ENCODE measurements at regions not wholly inside any gene's neighbourhood (a gene's known extent, or its start where the extent isn't known, plus 50 kb on each side); places are given as distances from the start of the nearest gene placed in this dataset.
A peak's percentile ranks its signal among the peaks of the same experiment; 100 is the strongest.
"Not testable (repeated sequence)": the region's sequence is repeated elsewhere in the genome, so short reads cannot be mapped to it uniquely, and the experiment has no call there.

DNA sequence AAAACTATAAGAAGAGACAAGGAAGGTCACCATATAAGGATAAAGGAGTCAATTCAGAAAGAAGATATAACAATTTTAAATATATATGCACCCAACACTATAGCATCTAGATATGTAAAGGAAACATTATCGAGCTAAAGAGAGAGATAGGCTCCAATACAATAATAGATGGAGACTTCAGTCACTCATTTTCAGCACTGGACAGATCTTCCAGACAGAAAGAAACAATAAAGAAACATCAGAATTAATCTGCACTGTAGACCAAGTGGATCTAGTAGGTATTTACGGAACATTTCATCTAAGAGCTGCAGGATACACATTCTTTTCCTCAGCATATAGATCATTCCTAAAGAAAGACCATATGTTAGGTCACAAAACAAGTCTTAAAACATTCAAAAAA lies 463.5 kb downstream of the KCTD16 start:
- no peak overlapping the region for H3K4me3 ChIP-seq (ENCODE audit: low read depth, low read length)
- H3K4me1 ChIP-seq: no peaks in the 10 kb centered on the region
- H2AFZ ChIP-seq: no peak overlapping the region
- no peaks in the 10 kb centered on the region for H3K79me2 ChIP-seq
- no peak overlapping the region for H3K4me2 ChIP-seq (ENCODE audit: low read length)
- H3K27ac ChIP-seq: no peak overlapping the region
- no peaks in the 10 kb centered on the region for H3K36me3 ChIP-seq (ENCODE audit: control insufficient read depth, insufficient read depth, low read length)
- TF ChIP-seq, protein P1, sequence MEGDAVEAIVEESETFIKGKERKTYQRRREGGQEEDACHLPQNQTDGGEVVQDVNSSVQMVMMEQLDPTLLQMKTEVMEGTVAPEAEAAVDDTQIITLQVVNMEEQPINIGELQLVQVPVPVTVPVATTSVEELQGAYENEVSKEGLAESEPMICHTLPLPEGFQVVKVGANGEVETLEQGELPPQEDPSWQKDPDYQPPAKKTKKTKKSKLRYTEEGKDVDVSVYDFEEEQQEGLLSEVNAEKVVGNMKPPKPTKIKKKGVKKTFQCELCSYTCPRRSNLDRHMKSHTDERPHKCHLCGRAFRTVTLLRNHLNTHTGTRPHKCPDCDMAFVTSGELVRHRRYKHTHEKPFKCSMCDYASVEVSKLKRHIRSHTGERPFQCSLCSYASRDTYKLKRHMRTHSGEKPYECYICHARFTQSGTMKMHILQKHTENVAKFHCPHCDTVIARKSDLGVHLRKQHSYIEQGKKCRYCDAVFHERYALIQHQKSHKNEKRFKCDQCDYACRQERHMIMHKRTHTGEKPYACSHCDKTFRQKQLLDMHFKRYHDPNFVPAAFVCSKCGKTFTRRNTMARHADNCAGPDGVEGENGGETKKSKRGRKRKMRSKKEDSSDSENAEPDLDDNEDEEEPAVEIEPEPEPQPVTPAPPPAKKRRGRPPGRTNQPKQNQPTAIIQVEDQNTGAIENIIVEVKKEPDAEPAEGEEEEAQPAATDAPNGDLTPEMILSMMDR (IDR thresholded peaks at IDR 0.05): no peak
- H3K9ac ChIP-seq: no peak overlapping the region
- H3K27me3 ChIP-seq (ENCODE audit: control insufficient read depth, insufficient read depth, low read length): no peaks in the 10 kb centered on the region
- H3K9me3 ChIP-seq (ENCODE audit: control insufficient read depth, low read length): no peaks in the 10 kb centered on the region

DNA sequence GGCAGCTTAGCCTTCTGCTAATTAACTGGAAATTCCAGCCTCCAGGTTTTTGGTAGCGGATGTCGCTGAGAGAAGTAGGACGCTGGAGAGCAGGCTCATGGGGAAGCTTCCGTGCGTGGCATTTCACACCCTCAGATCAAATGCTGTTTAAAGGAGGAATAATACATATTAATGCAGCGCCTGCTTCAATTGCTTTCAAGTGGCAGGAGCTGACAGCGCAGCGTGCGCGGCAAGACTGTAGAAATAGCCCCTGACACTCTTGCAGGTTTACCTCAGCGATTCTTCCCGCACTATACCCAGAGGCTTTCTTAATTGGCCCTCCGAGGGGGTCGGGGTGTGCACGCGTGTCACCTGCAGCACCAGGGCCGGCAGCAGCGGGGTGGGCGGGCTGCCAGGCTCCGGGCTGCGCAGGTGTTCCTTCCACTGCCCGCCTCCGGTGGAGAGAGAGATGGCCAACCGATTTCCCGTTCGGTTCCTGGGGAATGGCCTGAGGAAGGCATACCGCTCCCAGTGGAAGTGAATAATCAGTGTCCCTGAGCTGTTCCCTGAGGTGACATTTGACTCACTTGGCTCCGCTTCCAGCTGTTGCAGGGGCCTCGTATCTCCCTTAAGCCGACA lies 427.9 kb downstream of the KCTD16 start:
- H3K4me3 ChIP-seq (ENCODE audit: low read depth, low read length): peak overlapping the region; percentile 37
- H3K79me2 ChIP-seq: no peaks in the 10 kb centered on the region
- H3K9me3 ChIP-seq (ENCODE audit: control insufficient read depth, low read length): no peaks in the 10 kb centered on the region
- TF ChIP-seq, protein P1 (IDR thresholded peaks at IDR 0.05): no peak
- H3K9ac ChIP-seq: no peak overlapping the region
- H3K4me2 ChIP-seq (ENCODE audit: low read length): peak overlapping the region; percentile 89
- H3K27ac ChIP-seq: no peak overlapping the region
- peak overlapping the region; percentile 43 for H2AFZ ChIP-seq
- no peaks in the 10 kb centered on the region for H3K4me1 ChIP-seq
- no peaks in the 10 kb centered on the region for H3K36me3 ChIP-seq (ENCODE audit: control insufficient read depth, insufficient read depth, low read length)
- no peaks in the 10 kb centered on the region for H3K27me3 ChIP-seq (ENCODE audit: control insufficient read depth, insufficient read depth, low read length)

DNA sequence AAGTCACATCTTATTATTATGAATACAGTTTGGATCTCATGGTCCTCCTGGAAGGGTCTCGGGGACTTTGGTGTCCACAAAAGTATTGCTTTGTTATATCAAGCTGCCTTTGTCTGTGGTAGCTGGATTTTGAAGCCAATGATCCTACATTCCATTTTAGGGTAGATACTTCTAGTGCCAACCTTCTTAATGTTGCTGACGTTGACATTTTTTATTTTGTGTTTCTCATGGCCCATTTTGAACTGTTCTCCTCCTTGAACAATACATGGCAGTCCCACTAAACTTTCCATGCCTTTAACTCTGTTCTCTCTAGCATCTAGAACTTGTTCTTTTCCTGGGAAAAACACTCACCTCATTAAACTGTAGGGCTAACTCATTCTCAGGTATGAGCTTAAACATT lies 425.8 kb downstream of the KCTD16 start:
- Histone ChIP-seq H2AFZ (no peak overlapping the region), H3K27me3 (ENCODE audit: control insufficient read depth, insufficient read depth, low read length) (no peaks in the 10 kb centered on the region), H3K9me3 (ENCODE audit: control insufficient read depth, low read length) (no peaks in the 10 kb centered on the region), H3K4me1 (no peaks in the 10 kb centered on the region), H3K79me2 (no peaks in the 10 kb centered on the region), H3K36me3 (ENCODE audit: control insufficient read depth, insufficient read depth, low read length) (no peaks in the 10 kb centered on the region), H3K27ac (no peak overlapping the region), H3K4me2 (ENCODE audit: low read length) (no peak overlapping the region), H3K4me3 (ENCODE audit: low read depth, low read length) (no peak overlapping the region), H3K9ac (no peak overlapping the region)
- TF ChIP-seq, protein P1 (IDR thresholded peaks at IDR 0.05): no peak

DNA sequence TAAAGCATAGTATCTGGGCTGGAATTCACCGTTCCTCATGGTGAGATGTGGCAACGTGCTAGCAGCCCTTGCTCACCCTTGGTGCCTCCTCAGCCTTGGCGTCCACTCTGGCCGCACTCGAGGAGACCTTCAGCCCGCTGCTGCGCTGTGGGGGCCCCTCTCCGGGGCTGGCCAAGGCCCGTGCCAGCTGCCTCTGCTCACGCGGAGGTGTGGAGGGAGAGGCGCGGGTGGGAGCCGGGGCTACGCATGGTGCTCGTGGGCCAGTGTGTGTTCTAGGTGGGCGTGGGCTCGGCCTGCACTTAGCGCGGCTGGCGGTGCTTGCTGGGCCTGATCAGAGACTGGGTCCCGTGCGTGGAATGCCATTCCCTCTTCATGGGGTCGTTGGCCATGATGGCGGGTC lies 424.2 kb downstream of the KCTD16 start:
- Histone ChIP-seq H3K4me3 (ENCODE audit: low read depth, low read length) (no peak overlapping the region), H3K27ac (no peak overlapping the region), H3K4me2 (ENCODE audit: low read length) (no peak overlapping the region), H3K27me3 (ENCODE audit: control insufficient read depth, insufficient read depth, low read length) (no peaks in the 10 kb centered on the region), H3K36me3 (ENCODE audit: control insufficient read depth, insufficient read depth, low read length) (no peaks in the 10 kb centered on the region), H3K79me2 (no peaks in the 10 kb centered on the region), H3K4me1 (no peaks in the 10 kb centered on the region), H3K9ac (no peak overlapping the region), H2AFZ (no peak overlapping the region), H3K9me3 (ENCODE audit: control insufficient read depth, low read length) (no peaks in the 10 kb centered on the region)
- TF ChIP-seq, protein P1 (IDR thresholded peaks at IDR 0.05): no peak

DNA sequence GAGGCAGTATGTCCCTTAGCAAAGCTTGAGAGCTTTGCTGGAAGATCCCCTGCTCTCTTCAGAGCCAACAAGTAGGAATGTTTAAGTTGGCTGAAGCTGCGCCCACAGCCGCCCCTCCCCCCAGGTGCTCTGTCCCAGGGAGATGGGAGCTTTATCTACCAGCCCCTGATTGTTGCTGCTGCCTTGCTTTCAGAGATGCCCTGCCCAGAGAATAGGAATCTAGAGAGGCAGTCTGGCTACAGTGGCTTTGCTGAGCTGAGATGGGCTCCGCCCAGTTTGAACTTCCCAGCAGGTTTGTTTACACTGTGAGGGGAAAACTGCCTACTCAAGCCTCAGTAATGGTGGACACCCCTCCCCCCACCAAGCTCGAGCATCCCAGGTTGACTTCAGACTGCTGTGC lies 423.6 kb downstream of the KCTD16 start:
- not testable (repeated sequence) for H3K4me2 ChIP-seq (ENCODE audit: low read length); H2AFZ ChIP-seq; H3K27ac ChIP-seq; H3K9ac ChIP-seq; H3K36me3 ChIP-seq (ENCODE audit: control insufficient read depth, insufficient read depth, low read length); H3K79me2 ChIP-seq; H3K4me3 ChIP-seq (ENCODE audit: low read depth, low read length); H3K4me1 ChIP-seq; H3K27me3 ChIP-seq (ENCODE audit: control insufficient read depth, insufficient read depth, low read length); H3K9me3 ChIP-seq (ENCODE audit: control insufficient read depth, low read length)

Data from parathyroid adenoma (tissue), 2 donors.